ENCODE measurements at regions not wholly inside any gene's neighbourhood (a gene's known extent, or its start where the extent isn't known, plus 50 kb on each side); places are given as distances from the start of the nearest gene placed in this dataset.
"Not testable (repeated sequence)": the region's sequence is repeated elsewhere in the genome, so short reads cannot be mapped to it uniquely, and the experiment has no call there.

DNA sequence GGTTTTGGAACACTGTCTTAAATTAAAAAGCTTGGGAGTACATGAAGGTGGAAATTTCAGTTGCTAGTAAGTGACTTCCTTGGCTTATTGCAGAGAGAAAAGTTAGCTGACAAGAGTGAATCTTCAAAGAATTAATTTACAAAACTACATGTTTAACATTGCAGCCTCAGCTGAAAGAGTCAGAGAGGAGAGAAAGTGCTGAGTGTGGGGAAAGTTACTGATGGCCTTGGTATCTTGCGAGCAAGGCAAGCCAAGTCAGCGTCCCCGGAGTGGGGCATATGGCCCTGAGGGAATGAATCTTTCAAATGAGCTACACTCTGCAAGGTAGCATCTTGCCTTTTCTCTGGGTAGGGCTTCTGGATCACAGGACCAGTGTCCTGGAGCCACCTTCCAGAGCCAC lies 131.3 kb downstream of the LPIN1 start:
- Histone ChIP-seq H3K36me3 (ENCODE audit: control insufficient read depth in 4 of 4, insufficient read depth in 4 of 4, low read length in 4 of 4) (no peaks in the 10 kb centered on the region), H3K27me3 (ENCODE audit: control insufficient read depth in 3 of 3, insufficient read depth in 3 of 3, low read length in 2 of 3) (no peaks in the 10 kb centered on the region), H3K9me3 (ENCODE audit: control insufficient read depth in 4 of 4, insufficient read depth in 3 of 4, low read length in 3 of 4) (no peaks in the 10 kb centered on the region), H3K9ac (ENCODE audit: insufficient read depth in 1 of 2, low read length in 2 of 2) (no peak overlapping the region), H3K4me3 (no peak overlapping the region), H3K4me1 (ENCODE audit: control insufficient read depth in 5 of 5, insufficient read depth in 5 of 5, low read length in 5 of 5) (peaks cover 0 to 16% (median 1%) of the 10 kb centered on the region in 5 donors), H3K27ac (ENCODE audit: low read depth in 1 of 2, low read length in 1 of 2) (no peak overlapping the region)
- TF ChIP-seq, protein P1, sequence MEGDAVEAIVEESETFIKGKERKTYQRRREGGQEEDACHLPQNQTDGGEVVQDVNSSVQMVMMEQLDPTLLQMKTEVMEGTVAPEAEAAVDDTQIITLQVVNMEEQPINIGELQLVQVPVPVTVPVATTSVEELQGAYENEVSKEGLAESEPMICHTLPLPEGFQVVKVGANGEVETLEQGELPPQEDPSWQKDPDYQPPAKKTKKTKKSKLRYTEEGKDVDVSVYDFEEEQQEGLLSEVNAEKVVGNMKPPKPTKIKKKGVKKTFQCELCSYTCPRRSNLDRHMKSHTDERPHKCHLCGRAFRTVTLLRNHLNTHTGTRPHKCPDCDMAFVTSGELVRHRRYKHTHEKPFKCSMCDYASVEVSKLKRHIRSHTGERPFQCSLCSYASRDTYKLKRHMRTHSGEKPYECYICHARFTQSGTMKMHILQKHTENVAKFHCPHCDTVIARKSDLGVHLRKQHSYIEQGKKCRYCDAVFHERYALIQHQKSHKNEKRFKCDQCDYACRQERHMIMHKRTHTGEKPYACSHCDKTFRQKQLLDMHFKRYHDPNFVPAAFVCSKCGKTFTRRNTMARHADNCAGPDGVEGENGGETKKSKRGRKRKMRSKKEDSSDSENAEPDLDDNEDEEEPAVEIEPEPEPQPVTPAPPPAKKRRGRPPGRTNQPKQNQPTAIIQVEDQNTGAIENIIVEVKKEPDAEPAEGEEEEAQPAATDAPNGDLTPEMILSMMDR (IDR thresholded peaks at IDR 0.05; ENCODE audit: control extremely low read depth, extremely low read depth) = no peak
- WGBS, 2 donors = 92 to 93% methylated on average over 3 of the region's 3 CpGs
- ATAC-seq (ENCODE audit: insufficient read depth, low FRiP score) (no peak), DNase-seq (peak in 1 of 3 donors; percentile 37)

DNA sequence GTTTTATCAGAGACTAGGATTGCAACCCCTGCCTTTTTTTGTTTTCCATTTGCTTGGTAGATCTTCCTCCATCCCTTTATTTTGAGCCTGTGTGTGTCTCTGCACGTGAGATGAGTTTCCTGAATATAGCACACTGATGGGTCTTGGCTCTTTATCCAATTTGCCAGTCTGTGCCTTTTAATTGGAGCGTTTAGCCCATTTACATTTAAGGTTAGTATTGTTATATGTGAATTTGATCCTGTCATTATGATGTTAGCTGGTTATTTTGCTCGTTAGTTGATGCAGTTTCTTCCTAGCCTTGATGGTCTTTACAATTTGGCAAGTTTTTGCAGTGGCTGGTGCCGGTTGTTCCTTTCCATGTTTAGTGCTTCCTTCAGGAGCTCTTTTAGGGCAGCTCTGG lies 138.8 kb downstream of the LPIN1 start:
- not testable (repeated sequence) for H3K4me1 ChIP-seq (ENCODE audit: control insufficient read depth in 5 of 5, insufficient read depth in 5 of 5, low read length in 5 of 5); DNase-seq; H3K9ac ChIP-seq (ENCODE audit: insufficient read depth in 1 of 2, low read length in 2 of 2); H3K9me3 ChIP-seq (ENCODE audit: control insufficient read depth in 4 of 4, insufficient read depth in 3 of 4, low read length in 3 of 4); ATAC-seq (ENCODE audit: insufficient read depth, low FRiP score); H3K27ac ChIP-seq (ENCODE audit: low read depth in 1 of 2, low read length in 1 of 2); H3K4me3 ChIP-seq; H3K27me3 ChIP-seq (ENCODE audit: control insufficient read depth in 3 of 3, insufficient read depth in 3 of 3, low read length in 2 of 3); H3K36me3 ChIP-seq (ENCODE audit: control insufficient read depth in 4 of 4, insufficient read depth in 4 of 4, low read length in 4 of 4)
- WGBS, 2 donors = 77 to 95% methylated on average over 4 of the region's 4 CpGs

DNA sequence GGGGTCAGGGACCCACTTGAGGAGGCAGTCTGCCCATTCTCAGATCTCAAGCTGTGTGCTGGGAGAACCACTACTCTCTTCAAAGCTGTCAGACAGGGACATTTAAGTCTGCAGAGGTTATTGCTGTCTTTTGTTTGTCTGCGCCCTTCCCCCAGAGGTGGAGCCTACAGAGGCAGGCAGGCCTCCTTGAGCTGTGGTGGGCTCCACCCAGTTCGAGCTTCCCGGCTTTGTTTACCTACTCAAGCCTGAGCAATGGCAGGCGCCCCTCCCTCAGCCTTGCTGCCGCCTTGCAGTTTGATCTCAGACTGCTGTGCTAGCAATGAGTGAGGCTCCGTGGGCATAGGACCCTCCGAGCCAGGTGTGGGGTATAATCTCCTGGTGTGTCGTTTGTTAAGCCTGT lies 140.5 kb downstream of the LPIN1 start:
- H3K9ac ChIP-seq (ENCODE audit: insufficient read depth in 1 of 2, low read length in 2 of 2); H3K9me3 ChIP-seq (ENCODE audit: control insufficient read depth in 4 of 4, insufficient read depth in 3 of 4, low read length in 3 of 4); H3K36me3 ChIP-seq (ENCODE audit: control insufficient read depth in 4 of 4, insufficient read depth in 4 of 4, low read length in 4 of 4); H3K4me1 ChIP-seq (ENCODE audit: control insufficient read depth in 5 of 5, insufficient read depth in 5 of 5, low read length in 5 of 5); H3K27me3 ChIP-seq (ENCODE audit: control insufficient read depth in 3 of 3, insufficient read depth in 3 of 3, low read length in 2 of 3); H3K27ac ChIP-seq (ENCODE audit: low read depth in 1 of 2, low read length in 1 of 2); DNase-seq; ATAC-seq (ENCODE audit: insufficient read depth, low FRiP score); H3K4me3 ChIP-seq: not testable (repeated sequence)
- 70 to 91% methylated on average over 8 of the region's 8 CpGs for WGBS, 2 donors

DNA sequence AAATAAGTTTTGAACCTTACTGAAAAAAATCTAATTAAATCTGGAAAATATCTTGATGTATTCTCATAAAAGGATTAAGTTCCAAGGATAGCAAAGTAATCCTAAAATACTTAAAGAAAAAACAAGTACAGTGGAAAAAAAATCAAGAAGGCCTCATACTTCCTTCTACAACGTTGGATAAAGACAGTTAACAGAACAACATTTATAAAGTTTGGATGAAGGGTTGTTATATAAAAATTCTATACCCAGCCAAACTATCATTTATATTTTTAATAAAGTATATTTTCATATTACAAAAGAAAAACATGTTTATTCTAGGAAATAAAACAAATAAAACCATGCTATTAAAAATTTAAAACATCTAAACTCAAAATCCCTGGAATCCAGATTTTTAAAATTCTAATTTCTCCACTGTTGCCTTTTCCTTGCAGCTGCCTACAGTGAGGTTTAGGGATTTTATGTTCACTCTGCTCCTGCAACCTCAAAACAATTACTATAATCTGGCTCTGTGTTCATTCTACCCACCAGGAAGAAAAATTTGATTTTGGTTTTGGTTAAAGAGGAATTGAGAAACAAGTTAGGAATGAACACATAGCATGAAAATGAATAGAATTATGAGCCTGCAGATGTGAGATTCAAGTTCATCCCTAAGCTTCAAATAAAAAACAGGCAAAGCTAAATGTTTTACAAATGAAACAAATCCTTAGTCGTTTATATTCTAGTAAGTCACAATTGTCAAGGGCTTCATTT lies 142.8 kb downstream of the LPIN1 start:
- DNase-seq (no peak), ATAC-seq (ENCODE audit: insufficient read depth, low FRiP score) (no peak)
- H3K9me3 ChIP-seq (ENCODE audit: control insufficient read depth in 4 of 4, insufficient read depth in 3 of 4, low read length in 3 of 4) = peaks cover 0 to 6% (median 3%) of the 10 kb centered on the region in 4 donors
- H3K27ac ChIP-seq (ENCODE audit: low read depth in 1 of 2, low read length in 1 of 2) = no peak overlapping the region
- H3K27me3 ChIP-seq (ENCODE audit: control insufficient read depth in 3 of 3, insufficient read depth in 3 of 3, low read length in 2 of 3) = no peaks in the 10 kb centered on the region
- H3K4me3 ChIP-seq = no peak overlapping the region
- H3K9ac ChIP-seq (ENCODE audit: insufficient read depth in 1 of 2, low read length in 2 of 2) = no peak overlapping the region
- no peaks in the 10 kb centered on the region for H3K36me3 ChIP-seq (ENCODE audit: control insufficient read depth in 4 of 4, insufficient read depth in 4 of 4, low read length in 4 of 4)
- 68 to 70% methylated on average over 2 of the region's 2 CpGs for WGBS, 2 donors
- H3K4me1 ChIP-seq (ENCODE audit: control insufficient read depth in 5 of 5, insufficient read depth in 5 of 5, low read length in 5 of 5) = no peaks in the 10 kb centered on the region
- TF ChIP-seq, protein P1 (IDR thresholded peaks at IDR 0.05; ENCODE audit: control extremely low read depth, extremely low read depth) = no peak

Measured in lung (tissue), 11 donors.